Sigmoid colon (tissue), 6 donors: ENCODE measurements at regions not wholly inside any gene's neighbourhood (a gene's known extent, or its start where the extent isn't known, plus 50 kb on each side); places are given as distances from the start of the nearest gene placed in this dataset.

Source experiments
- DNase-seq: peaks from one replicate; pipeline ENCODE4 v3.0.0-alpha.2; 2019
- H3K27ac ChIP-seq, 4 donors: fragments of 200-600 bp; sonication (generic); one replicate each; pipeline ENCODE4 v1.5.1; 2016 to 2019; ENCODE audit warnings: mild to moderate bottlenecking in 1 of 4
- H3K27me3 ChIP-seq, 3 donors: fragments of 200-600 bp; sonication (generic); one replicate each; pipeline ENCODE4 v1.5.1; 2019; ENCODE audit warnings: mild to moderate bottlenecking in 1 of 3
- H3K36me3 ChIP-seq, 4 donors: fragments of 200-600 bp; sonication (generic); one replicate each; pipeline ENCODE4 v1.5.1; 2016 to 2019
- H3K4me1 ChIP-seq, 4 donors: fragments of 200-600 bp; sonication (generic); one replicate each; pipeline ENCODE4 v1.5.1; 2017 to 2019
- H3K4me3 ChIP-seq, 4 donors: fragments of 200-600 bp; sonication (generic); one replicate each; pipeline ENCODE4 v1.5.1; 2017 to 2019; ENCODE audit warnings: mild to moderate bottlenecking in 2 of 4, moderate library complexity in 1 of 4
- H3K9me3 ChIP-seq, 4 donors: fragments of 200-600 bp in 3 of 4; sonication (generic) in 3 of 4; one replicate each; pipeline versions ENCODE4 v1.5.1 to v1.6.1; 2013 to 2019
- CTCF ChIP-seq, 4 experiments: fragments of 450-650 bp in 3 of 4; fragments of 200-600 bp in 1 of 4; IDR thresholded peaks; one replicate each; pipeline ENCODE4 v1.5.1; 2016 to 2019; ENCODE audit warnings: antibody characterized with exemption in 4 of 4, mild to moderate bottlenecking in 3 of 4, moderate library complexity in 2 of 4
- EP300 ChIP-seq, 4 donors: sonication (generic); formaldehyde crosslinking; IDR thresholded peaks; one replicate each; pipeline ENCODE4 v1.6.1; 2017; ENCODE audit warnings: antibody characterized with exemption in 4 of 4
- POLR2A ChIP-seq, 2 donors: fragments of 450-650 bp; IDR thresholded peaks; one replicate each; pipeline ENCODE4 v1.6.1; 2016; ENCODE audit warnings: antibody characterized with exemption in 2 of 2, mild to moderate bottlenecking in 2 of 2, moderate library complexity in 2 of 2
- POLR2AphosphoS5 ChIP-seq, 4 donors: sonication (generic); formaldehyde crosslinking; IDR thresholded peaks; one replicate each; pipeline ENCODE4 v1.6.1; 2017; ENCODE audit warnings: antibody characterized with exemption in 4 of 4
- WGBS, 2 donors: extraction: QIAGEN DNeasy Blood & Tissue Kit; methylation state at CpG; one replicate each; pipeline ENCODE4 v1.1.7; 2013; 5-methylcytosine and 5-hydroxymethylcytosine counted together
- intact Hi-C: fragments of 100-400 bp; cut with DNase I; formaldehyde crosslinking; loops from one replicate; pipeline ENCODE4 v1.15.1; 2023
- donor health status: healthy with polysubstance abuse.
- donor health status: healthy.

DNA sequence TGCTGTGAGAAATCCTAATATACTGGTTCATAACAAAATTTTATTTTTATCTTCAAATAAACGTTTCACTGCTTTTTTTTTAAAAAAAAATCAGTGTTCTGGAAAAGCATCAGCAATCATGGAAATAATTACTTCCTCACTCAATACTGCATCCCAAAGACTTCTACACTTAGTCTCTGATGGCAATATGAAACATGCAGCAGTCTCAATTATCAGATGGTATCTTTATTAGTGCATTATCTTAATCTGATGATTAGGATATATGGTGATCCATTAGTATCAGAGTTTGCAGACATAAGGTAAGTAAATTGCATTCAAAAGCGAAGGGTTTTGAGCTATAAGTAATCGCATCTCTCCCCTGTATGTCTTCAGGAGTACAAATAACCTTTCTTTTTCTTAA lies 218.3 kb upstream of the EDNRB start:
- Histone ChIP-seq H3K9me3 (no peaks in the 10 kb centered on the region), H3K27me3 (no peaks in the 10 kb centered on the region), H3K27ac (no peak overlapping the region), H3K4me1 (no peaks in the 10 kb centered on the region), H3K36me3 (no peaks in the 10 kb centered on the region), H3K4me3 (no peak overlapping the region)
- TF ChIP-seq CTCF (IDR thresholded peaks at IDR 0.05): no peak
- TF ChIP-seq POLR2A (IDR thresholded peaks at IDR 0.05): no peak
- TF ChIP-seq POLR2AphosphoS5 (IDR thresholded peaks at IDR 0.05): no peak
- TF ChIP-seq EP300 (IDR thresholded peaks at IDR 0.05): no peak
- intact Hi-C loops: loop anchor here (1.0 to 10.0 kb wide), 2 partner anchors 841 to 1268 kb away; partner anchors contain the start of gene RBM26
- DNase-seq: no peak
- 62 to 69% methylated on average over 3 of the region's 3 CpGs for WGBS, 2 donors

- no peaks in the 10 kb centered on the region for H3K4me1 ChIP-seq
- DNase-seq: no peak
- WGBS, 2 donors: 64 to 77% methylated on average over 3 of the region's 3 CpGs
- H3K9me3 ChIP-seq: no peaks in the 10 kb centered on the region
- intact Hi-C loops: loop anchor here (10.0 kb wide), 1 partner anchor 1271 kb away; the partner anchor contains the start of gene RBM26
- TF ChIP-seq POLR2A (IDR thresholded peaks at IDR 0.05): no peak
- TF ChIP-seq CTCF (IDR thresholded peaks at IDR 0.05): no peak
- TF ChIP-seq POLR2AphosphoS5 (IDR thresholded peaks at IDR 0.05): no peak
- no peak for TF ChIP-seq EP300 (IDR thresholded peaks at IDR 0.05)
- H3K36me3 ChIP-seq: no peaks in the 10 kb centered on the region
- H3K27ac ChIP-seq: no peak overlapping the region
- H3K4me3 ChIP-seq: no peak overlapping the region
- no peaks in the 10 kb centered on the region for H3K27me3 ChIP-seq
These were observed 214.9 kb upstream of the EDNRB start for GRCh38 chr13:78133511-78133910.

DNA sequence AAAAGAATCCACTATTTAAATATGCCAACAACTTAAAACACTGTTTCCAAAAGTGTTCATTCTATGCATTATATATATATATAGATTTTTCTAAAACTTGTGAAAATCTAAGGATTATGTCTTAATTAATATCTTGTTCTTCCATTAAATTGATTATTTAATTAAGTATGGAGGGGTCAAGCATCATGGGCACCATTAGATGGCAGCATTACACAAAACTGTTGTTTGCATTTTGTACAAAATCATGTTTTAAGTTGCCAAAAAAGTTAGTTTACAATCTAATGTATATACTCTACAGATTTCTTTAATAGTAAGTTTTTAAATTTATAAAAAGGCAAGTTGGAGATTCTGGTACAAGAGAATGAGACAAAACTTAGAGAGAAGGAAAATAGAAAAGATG lies 213.2 kb upstream of the EDNRB start:
- no peaks in the 10 kb centered on the region for H3K27me3 ChIP-seq
- TF ChIP-seq POLR2A (IDR thresholded peaks at IDR 0.05): no peak
- TF ChIP-seq POLR2AphosphoS5 (IDR thresholded peaks at IDR 0.05): no peak
- DNase-seq: no peak
- no peaks in the 10 kb centered on the region for H3K4me1 ChIP-seq
- no peak overlapping the region for H3K4me3 ChIP-seq
- no peaks in the 10 kb centered on the region for H3K36me3 ChIP-seq
- no peak overlapping the region for H3K27ac ChIP-seq
- H3K9me3 ChIP-seq: no peaks in the 10 kb centered on the region
- intact Hi-C loops: loop anchor here (10.0 kb wide), 1 partner anchor 1273 kb away; the partner anchor contains the start of gene RBM26

DNA sequence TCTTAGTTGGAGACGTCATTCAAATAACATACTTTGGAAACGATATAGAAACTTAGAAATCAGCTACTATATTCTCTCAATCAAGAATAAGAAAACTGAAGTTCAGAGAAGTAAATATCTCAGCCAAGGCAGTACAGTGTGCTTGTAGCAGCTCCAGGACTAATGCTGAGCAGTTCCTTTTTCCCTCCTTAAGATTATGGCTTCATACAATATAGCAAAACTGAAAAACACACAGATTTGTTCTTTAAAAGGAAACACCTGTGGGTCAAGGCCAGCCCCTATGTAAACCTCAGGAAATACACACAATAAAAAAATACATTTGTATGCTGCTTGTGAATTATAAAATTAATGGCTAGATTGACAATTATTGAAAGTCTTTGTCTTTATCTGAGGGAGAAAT lies 212.7 kb upstream of the EDNRB start:
- H3K27ac ChIP-seq: no peak overlapping the region
- intact Hi-C loops: loop anchor here (10.0 kb wide), 1 partner anchor 1273 kb away; the partner anchor contains the start of gene RBM26
- no peaks in the 10 kb centered on the region for H3K9me3 ChIP-seq
- H3K4me1 ChIP-seq: no peaks in the 10 kb centered on the region
- DNase-seq: no peak
- no peak for TF ChIP-seq EP300 (IDR thresholded peaks at IDR 0.05)
- TF ChIP-seq POLR2AphosphoS5 (IDR thresholded peaks at IDR 0.05): no peak
- no peak for TF ChIP-seq POLR2A (IDR thresholded peaks at IDR 0.05)
- TF ChIP-seq CTCF (IDR thresholded peaks at IDR 0.05): no peak
- no peaks in the 10 kb centered on the region for H3K27me3 ChIP-seq
- H3K4me3 ChIP-seq: no peak overlapping the region
- no peaks in the 10 kb centered on the region for H3K36me3 ChIP-seq
- WGBS, 2 donors: 81% methylated on average over 2 of the region's 2 CpGs

- intact Hi-C loops: loop anchor here (10.0 kb wide), 1 partner anchor 1275 kb away; the partner anchor contains the start of gene RBM26
- DNase-seq: no peak
- 9 to 51% methylated on average over 2 of the region's 2 CpGs for WGBS, 2 donors
- no peak overlapping the region for H3K27ac ChIP-seq
- H3K36me3 ChIP-seq: no peaks in the 10 kb centered on the region
- no peaks in the 10 kb centered on the region for H3K9me3 ChIP-seq
- TF ChIP-seq POLR2A (IDR thresholded peaks at IDR 0.05) (no peak), CTCF (IDR thresholded peaks at IDR 0.05) (no peak), EP300 (IDR thresholded peaks at IDR 0.05) (no peak)
- H3K27me3 ChIP-seq: no peaks in the 10 kb centered on the region
- no peak overlapping the region for H3K4me3 ChIP-seq
- no peaks in the 10 kb centered on the region for H3K4me1 ChIP-seq
These were observed 211.2 kb upstream of the EDNRB start for GRCh38 chr13:78129823-78130222.
